GM18526 (cell line): ENCODE measurements at regions not wholly inside any gene's neighbourhood (a gene's known extent, or its start where the extent isn't known, plus 50 kb on each side); places are given as distances from the start of the nearest gene placed in this dataset.

Experiments used
- POLR2A ChIP-seq: IDR thresholded peaks from 3 replicates; pipeline ENCODE4 v1.6.1; 2011; ENCODE audit not compliant: insufficient read length; ENCODE audit errors: extremely low read depth

DNA sequence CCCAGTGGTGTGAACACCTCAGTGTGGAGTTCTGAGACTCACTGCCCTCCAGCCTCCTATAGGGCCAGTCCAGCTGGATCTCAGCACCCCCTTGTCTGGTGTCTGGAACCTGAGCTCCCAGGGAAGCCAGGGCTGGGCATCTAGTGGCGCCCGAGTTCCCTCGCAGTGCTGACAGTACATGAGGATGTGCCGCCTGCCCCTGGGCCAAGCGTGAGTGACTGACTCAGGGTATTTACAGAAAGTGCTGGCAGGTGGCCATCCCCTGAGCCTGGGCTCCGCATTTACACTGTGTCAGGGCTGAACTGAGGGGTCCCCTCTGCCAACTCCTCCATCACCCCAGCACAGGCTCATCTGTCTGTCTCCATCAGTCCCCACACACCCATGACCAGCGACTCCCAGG lies 185.3 kb downstream of the BRD1 start:
- TF ChIP-seq POLR2A, result no peak

DNA sequence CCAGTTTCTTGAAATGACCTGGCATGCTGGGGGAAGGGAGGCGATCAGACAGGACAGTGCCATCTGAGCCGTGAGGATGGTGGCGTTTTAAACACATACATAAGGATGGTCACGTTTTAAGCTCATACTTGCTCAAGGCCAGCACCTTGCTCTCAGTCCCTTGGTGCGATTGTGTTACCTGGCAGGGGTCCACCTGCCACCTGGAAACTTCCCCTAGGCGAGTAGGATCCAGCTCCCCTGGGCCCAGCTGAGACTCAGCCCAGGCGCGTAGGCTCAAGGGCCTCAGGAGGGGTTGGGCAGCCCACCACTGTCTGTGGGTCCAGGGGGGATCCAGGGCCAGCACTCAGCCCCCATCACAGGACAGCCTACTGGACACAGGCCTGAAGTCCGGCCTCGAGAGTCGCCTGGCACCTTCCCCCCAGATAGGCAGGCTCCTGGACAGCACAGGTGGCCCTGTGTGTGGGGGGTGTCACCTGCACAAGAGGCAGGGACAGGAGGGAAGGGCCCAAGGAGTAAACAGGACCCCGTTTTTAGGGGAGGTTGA lies 185.8 kb downstream of the BRD1 start:
- no peak for TF ChIP-seq POLR2A

DNA sequence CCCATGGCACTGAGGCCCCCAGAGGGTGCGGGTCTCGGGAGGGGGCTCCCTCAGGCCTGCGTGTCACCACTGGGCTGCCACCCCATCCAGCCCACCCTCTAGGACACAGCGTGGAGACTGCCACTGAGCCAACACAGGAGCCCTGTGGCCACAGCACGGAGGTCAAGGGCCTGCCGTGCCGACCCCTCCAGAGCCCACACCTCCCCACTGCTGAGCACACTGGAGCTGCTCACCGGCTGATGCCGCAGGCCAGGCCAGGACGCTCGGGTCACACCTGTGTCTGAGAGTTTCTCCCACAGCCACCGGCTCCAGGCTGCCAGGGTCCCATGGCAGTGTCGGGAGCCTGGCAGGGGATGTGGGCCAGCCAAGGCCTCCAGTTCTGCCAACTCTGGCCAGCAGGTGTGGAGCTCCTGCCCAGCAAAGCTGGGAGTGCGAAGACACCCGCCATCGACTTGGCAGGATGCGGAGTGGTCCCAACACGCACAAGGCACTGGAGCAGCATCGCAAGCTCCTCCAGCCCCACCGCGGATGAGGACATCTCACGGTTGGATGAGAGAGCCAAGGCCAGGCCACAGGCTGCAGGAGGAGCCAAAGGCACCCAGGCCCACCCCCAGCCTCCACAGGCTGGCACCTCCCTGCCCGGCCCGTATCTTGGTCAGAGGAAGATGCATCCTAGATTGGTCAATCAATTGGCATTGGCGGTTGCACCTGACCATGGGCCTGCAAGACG lies 187.1 kb downstream of the BRD1 start:
- TF ChIP-seq POLR2A, result no peak

DNA sequence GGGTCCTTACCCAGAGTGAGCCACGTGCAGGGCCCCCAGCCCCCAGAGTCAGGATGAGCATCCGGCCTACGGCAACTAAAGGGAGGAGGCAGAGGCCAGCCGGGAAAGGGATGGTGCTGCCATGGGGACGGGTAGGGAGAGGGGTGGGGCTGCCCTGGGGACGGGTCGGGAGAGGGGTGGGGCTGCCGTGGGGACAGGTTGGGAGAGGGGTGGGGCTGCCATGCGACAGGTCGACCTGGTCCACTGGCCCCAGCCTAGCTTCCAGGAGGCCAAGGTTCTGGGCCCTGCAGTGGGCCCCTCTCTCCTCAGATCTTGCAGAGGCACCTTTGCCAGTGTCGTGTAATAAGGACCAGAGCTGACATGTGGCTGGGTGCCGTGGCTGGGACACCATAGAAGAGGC lies 187.7 kb downstream of the BRD1 start:
- no peak for TF ChIP-seq POLR2A

DNA sequence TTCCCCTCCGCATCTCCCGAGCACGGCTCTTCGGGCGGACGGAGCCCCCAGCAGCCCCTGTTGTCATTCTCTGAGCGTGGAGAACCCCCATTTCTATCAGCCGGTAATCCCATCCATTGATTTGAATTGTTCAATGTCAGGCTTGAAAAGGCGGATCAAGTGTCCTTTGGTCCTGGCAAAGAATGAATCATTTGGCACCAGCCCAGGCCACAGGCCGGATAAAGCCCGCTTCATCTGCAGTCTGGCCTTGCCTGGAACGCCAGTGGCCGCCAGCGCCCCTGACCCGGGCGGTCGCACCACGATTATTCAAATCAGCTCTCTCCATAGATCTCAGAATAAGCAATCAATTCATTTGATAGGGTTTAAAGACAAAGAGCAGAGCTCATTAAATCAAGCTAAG lies 188.9 kb downstream of the BRD1 start:
- no peak for TF ChIP-seq POLR2A

DNA sequence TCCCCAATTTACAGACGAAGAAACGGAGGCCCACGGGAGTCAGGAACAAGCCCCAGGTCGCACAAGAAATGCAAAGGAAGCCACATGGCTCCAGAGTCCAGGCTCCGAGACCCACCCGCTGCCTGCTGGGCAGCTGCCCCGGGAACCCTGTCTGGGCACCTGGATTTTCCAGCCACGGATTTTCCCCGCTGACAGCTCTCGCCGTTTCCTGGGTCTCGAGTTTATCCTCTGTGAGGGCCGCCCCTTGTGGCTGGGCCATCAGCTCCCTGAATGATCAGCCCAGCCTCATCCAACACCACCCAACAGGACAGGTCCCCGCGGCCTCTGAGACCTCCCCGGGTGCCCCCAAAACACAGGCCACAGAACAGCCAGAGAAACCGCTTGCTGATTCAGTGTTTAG lies 189.7 kb downstream of the BRD1 start:
- no peak for TF ChIP-seq POLR2A

DNA sequence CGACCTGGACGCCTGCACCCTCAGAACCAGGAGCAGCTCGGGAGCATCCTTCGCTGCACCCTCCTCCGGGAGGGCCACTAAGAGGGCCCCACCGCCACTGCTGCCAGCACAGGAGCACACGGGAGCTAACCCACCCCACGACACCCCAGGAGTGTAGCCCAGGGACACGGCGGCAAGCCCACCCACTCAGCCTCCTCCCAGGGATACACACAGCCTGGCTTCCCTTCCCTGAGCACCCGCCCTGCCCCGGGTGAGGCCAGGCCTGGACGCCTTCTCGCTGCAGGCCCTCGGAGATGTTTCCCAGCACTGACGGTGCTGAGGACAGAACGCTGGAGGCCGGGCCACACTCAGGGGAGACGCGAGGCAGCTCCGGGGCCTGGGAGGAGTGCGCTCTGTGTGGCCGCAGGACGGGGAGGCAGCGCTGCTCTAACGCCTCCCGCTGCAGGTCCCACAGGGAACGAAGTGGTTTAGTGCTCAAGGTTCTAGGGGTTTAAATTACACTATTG lies 190.4 kb downstream of the BRD1 start:
- no peak for TF ChIP-seq POLR2A

DNA sequence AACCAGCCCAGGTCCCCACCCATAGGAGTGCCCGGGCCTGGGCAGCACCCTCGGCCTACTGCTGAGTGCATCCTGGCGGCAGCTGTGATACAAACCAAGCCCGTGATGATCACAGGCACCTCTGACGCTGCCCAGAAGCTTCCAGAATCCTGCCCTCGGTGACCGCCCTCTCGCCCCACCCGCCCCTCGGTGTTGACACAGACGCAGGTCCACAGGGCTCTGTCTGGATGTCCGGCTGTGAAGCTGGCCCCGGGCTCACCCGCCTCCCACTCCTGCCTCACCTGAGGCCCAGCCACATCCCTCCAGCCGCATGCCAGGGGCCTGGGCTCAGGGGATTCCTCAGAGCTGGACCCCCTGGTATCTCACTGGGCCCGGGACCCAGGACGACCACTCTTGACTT lies 191.0 kb downstream of the BRD1 start:
- TF ChIP-seq POLR2A, result no peak

DNA sequence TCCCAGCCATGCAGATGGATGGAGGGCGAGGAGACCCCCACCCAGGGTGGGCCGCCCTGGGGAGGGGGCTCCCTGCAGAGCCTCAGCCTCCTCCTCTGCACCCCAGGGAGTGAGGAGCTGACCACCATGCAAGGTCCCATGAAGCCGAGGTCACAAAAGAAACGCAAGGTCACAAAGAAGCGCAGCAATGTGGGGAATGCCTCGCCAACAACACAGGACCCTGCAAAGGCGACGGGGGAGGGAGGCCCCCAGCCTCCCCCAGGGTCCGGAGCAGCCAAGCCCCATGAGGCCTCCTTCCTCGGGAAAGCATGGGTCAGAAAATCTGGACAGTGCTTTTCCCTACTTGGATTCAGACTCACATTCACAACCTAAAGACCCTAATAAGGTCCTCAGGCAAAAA lies 191.5 kb downstream of the BRD1 start:
- no peak for TF ChIP-seq POLR2A

DNA sequence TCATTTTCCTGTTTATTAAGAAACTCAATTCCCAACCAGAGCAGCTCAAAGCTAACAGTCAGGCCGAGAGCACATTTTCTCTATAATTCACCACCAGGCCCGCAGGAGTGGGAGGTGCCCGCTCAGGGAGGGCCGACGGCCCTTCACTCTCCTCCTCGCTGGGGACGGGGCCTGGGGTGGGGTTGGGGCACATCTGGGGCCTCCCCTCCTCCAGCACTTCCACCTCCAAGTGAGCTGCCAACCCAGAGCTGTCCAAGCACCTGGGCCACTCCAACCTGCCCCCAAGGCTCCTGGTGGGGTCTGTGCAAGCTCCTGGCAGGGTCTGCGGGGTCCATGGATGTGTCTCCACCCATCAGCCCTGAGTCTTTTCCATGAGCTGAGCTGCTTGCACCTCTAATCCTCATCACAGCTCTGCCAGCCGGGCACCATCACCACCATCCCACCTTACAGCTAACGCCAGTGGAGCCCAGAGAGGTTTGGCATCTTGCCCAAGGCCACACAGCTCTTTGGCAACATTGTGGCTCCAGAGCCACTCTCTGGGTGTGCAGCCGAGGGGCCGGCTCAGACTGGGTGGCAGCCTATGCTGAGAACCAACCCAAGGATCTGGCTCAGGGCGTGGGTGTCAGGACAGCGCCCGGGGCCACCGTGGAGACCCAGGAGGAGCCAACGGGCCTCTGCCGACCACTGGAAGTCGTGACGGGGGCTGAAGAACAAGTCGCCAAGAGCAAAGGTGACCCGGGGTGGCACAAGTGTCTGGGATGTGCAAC lies 193.5 kb downstream of the BRD1 start:
- TF ChIP-seq POLR2A, result no peak

DNA sequence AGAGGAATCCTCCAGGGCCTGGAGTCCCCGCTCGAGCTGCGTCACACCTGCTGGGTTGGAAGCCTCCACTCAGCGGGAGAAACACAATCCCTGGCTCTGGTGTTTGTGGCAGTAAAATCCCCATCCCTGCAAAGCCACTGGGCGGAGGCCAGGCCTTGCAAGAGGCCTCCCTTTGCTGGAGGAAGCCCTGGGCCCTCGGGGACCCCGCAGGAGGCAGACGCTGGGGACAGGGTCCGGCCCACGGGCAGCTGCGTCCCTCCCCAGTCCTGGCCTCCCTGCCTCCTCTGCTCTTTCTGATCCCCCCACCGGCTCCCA lies 194.7 kb downstream of the BRD1 start:
- TF ChIP-seq POLR2A, result no peak

DNA sequence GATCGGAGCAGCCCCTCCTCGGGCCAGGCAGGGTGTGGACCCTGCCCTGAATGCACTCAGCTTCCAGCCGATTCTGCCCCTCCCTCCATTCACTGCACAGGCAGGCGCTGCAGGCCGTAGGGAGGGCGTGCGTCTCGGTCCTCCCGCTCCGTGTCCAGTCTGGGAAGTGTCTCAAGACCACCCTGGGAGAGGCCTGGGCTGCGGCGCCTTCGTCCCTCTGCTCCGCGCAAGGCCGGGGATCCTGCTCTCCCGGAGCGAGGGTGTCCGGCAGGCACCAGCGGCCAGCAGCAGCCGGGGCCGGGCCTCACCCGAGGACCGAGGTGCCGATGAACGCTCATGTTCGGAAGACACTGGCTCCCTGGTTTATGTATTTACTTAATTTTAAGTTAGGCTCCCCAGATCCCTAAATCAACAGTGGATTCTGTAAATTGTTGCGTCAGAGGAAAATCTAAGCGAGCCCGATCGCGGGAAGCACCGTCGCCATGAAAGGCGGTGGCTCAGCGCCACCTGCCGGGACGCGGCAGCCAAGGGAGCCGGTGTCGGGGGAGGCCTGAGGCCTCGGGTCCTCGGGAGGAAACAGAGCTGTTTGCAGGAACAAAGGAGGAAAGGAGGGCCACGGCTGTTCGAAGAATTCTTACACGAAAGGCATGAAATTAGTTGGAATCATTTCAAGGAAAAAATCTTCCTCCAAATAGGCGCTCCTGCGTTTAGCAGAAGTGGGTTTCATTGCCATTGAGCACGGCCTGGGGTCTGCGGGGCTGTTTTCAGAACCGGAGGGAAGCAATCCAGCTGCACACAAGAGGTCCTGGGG lies 195.3 kb downstream of the BRD1 start:
- no peak for TF ChIP-seq POLR2A

DNA sequence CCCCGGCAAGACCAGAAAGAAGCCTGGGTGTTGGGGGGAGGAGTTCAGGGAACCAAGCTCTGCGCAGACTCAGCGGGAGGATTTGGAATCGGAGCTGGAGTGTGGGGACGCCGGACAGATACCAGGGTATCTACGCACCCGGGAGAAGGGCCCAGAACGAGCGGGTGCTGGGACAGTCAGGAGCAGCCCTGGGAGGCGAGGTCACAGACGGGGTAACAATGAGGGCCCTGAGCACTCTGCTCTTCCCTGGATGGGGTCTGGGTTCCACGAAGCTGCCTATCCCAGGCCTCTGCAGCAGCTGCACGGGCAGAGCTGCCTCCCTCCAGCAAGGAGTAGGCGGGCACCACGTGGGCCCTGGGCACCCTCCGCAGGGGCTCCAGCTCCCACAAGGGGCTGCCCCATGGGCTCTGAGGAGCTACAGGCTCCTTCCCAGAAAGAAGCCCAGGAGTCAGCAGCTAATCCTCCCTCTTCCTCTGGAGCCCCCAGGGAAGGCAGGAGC lies 197.2 kb downstream of the BRD1 start:
- TF ChIP-seq POLR2A, result no peak

DNA sequence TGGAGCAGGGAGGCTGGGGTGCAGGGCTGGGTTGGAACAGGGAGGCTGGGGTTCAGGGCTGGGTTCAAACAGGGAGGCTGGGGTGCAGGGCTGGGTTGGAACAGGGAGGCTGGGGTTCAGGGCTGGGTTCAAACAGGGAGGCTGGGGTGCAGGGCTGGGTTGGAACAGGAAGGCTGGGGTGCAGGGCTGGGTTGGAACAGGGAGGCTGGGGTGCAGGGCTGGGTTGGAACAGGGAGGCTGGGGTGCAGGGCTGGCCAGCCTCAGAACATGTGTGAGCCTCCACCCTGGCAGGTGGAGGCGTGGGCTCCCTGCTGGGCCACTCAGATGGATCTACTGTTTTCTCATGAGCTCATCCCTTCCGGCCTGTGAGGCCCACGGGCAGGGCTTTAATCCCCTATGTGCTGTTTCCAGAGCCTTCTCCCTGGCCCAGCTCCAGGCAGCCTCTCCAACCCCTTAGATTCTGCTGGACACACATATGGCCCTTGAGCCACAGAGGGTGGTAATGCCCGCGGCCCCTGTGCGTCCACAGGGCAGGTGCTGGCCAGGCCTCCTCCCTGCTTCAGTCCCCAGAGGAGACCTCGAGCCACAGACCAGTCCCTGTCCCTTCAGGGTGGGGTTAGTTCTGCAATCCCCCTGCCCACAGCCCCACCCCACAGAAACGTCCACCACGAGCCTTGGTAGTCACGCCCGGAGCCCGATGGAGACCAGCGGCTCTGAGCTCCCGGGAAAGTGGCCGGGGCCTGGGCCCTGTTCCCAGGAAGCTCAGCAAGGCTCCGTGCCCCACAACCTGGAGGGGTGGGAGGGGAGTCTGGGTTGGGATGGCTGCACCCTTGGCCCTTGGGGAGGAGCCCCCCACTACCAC lies 197.9 kb downstream of the BRD1 start:
- no peak for TF ChIP-seq POLR2A

DNA sequence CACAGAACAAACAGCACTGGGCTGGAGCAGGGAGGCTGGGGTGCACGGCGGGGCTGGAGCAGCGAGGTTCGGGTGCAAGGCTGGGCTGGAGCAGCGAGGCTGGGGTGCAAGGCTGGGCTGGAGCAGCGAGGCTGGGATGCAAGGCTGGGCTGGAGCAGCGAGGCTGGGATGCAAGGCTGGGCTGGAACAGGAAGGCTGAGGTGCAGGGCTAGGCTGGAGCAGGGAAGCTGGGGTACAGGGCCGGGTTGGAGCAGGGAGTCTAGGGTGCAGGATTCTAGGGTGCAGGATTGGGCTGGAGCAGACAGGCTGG lies 198.5 kb downstream of the BRD1 start:
- TF ChIP-seq POLR2A, result no peak
